ENCODE measurements at regions not wholly inside any gene's neighbourhood (a gene's known extent, or its start where the extent isn't known, plus 50 kb on each side); places are given as distances from the start of the nearest gene placed in this dataset.

- DNase-seq (ENCODE audit: low spot score) = no peak
Observed at GRCh38 chr2:238654479-238655197, 193.2 kb upstream of the TWIST2 start.

GRCh38 chr2:238655198-238655860 is 192.6 kb upstream of the TWIST2 start:
- DNase-seq (ENCODE audit: low spot score) = no peak

GRCh38 chr2:238655974-238656722 is 191.7 kb upstream of the TWIST2 start:
- no peak for DNase-seq (ENCODE audit: low spot score)

GRCh38 chr2:238657132-238658053 is 190.5 kb upstream of the TWIST2 start:
- no peak for DNase-seq (ENCODE audit: low spot score)

- no peak for DNase-seq (ENCODE audit: low spot score)
Observed at GRCh38 chr2:238658054-238658407, 189.9 kb upstream of the TWIST2 start.

- DNase-seq (ENCODE audit: low spot score) = no peak
Observed at GRCh38 chr2:238658820-238659219, 189.1 kb upstream of the TWIST2 start.

- no peak for DNase-seq (ENCODE audit: low spot score)
Observed at GRCh38 chr2:238659231-238659630, 188.7 kb upstream of the TWIST2 start.

- no peak for DNase-seq (ENCODE audit: low spot score)
Observed at GRCh38 chr2:238663586-238663985, 184.3 kb upstream of the TWIST2 start.

GRCh38 chr2:238665919-238666318 is 182.0 kb upstream of the TWIST2 start:
- DNase-seq (ENCODE audit: low spot score) = no peak

- no peak for DNase-seq (ENCODE audit: low spot score)
Observed at GRCh38 chr2:238666543-238666942, 181.3 kb upstream of the TWIST2 start.

GRCh38 chr2:238667008-238667407 is 180.9 kb upstream of the TWIST2 start:
- no peak for DNase-seq (ENCODE audit: low spot score)

GRCh38 chr2:238667639-238668038 is 180.2 kb upstream of the TWIST2 start:
- DNase-seq (ENCODE audit: low spot score) = no peak

GRCh38 chr2:238668426-238668825 is 179.5 kb upstream of the TWIST2 start:
- DNase-seq (ENCODE audit: low spot score) = no peak

- no peak for DNase-seq (ENCODE audit: low spot score)
Observed at GRCh38 chr2:238669046-238669445, 178.8 kb upstream of the TWIST2 start.

- DNase-seq (ENCODE audit: low spot score) = no peak
Observed at GRCh38 chr2:238669581-238670080, 178.3 kb upstream of the TWIST2 start.

GRCh38 chr2:238670111-238670585 is 177.7 kb upstream of the TWIST2 start:
- no peak for DNase-seq (ENCODE audit: low spot score)

GRCh38 chr2:238682536-238682935 is 165.3 kb upstream of the TWIST2 start:
- DNase-seq (ENCODE audit: low spot score) = no peak

GRCh38 chr2:238684362-238685326 is 163.2 kb upstream of the TWIST2 start:
- DNase-seq (ENCODE audit: low spot score) = no peak

GRCh38 chr2:238685327-238685709 is 162.6 kb upstream of the TWIST2 start:
- DNase-seq (ENCODE audit: low spot score) = no peak

GRCh38 chr2:238685713-238686112 is 162.2 kb upstream of the TWIST2 start:
- no peak for DNase-seq (ENCODE audit: low spot score)

- DNase-seq (ENCODE audit: low spot score) = no peak
Observed at GRCh38 chr2:238686223-238686622, 161.7 kb upstream of the TWIST2 start.

Data from HuH-7 (cell line).